Calu3 (cell line): ENCODE measurements at regions not wholly inside any gene's neighbourhood (a gene's known extent, or its start where the extent isn't known, plus 50 kb on each side); places are given as distances from the start of the nearest gene placed in this dataset.

Experiments
- BruUV-seq: library from RNA; stranded (reverse); fragments of 400-500 nt; replicated peaks from 2 replicates; lab custom pipeline; 2021; lab: Mats Ljungman, UMichigan
- CTCF ChIA-PET: fragments of 300-600 bp; sonication (Branson Sonifier 250); formaldehyde crosslinking; loops from one replicate; lab custom pipeline; 2022; ENCODE audit warnings: antibody characterized with exemption; lab: Charles Lee
- DNase-seq: peaks from one replicate; pipeline ENCODE4 v3.0.0; 2022
- H3K27ac Mint-ChIP-seq: one replicate; pipeline ENCODE4 v1.8.0; 2022; ENCODE audit warnings: mixed read lengths; ENCODE audit not compliant: unreplicated experiment
- H3K27me3 Mint-ChIP-seq: one replicate; pipeline ENCODE4 v1.8.0; 2022; ENCODE audit warnings: mixed read lengths; ENCODE audit not compliant: unreplicated experiment
- H3K36me3 Mint-ChIP-seq: one replicate; pipeline ENCODE4 v1.8.0; 2022; ENCODE audit warnings: mild to moderate bottlenecking, moderate library complexity, mixed read lengths; ENCODE audit not compliant: insufficient read depth, unreplicated experiment
- H3K4me1 Mint-ChIP-seq: one replicate; pipeline ENCODE4 v1.8.0; 2022; ENCODE audit warnings: mild to moderate bottlenecking, low read depth, mixed read lengths; ENCODE audit not compliant: unreplicated experiment
- H3K4me3 Mint-ChIP-seq: one replicate; pipeline ENCODE4 v1.8.0; 2022; ENCODE audit warnings: mild to moderate bottlenecking, low read depth, moderate library complexity, mixed read lengths; ENCODE audit not compliant: unreplicated experiment
- H3K9me3 Mint-ChIP-seq: one replicate; pipeline ENCODE4 v1.8.0; 2022; ENCODE audit warnings: low read depth, mixed read lengths; ENCODE audit not compliant: unreplicated experiment
- CTCF ChIP-seq: fragments of 200-600 bp; IDR thresholded peaks from one replicate; pipeline ENCODE4 v1.8.0; 2022; ENCODE audit warnings: antibody characterized with exemption; ENCODE audit not compliant: unreplicated experiment
- intact Hi-C: fragments of 100-400 bp; cut with micrococcal nuclease; formaldehyde crosslinking; loops from one replicate; pipeline ENCODE4 v1.10.0; 2022; ENCODE audit not compliant: unreplicated experiment

GRCh38 chr5:3542769-3543168 is 52.9 kb upstream of the IRX1 start:
- H3K4me3 Mint-ChIP-seq = no peak overlapping the region
- no peak overlapping the region for H3K27ac Mint-ChIP-seq
- CTCF ChIA-PET = no interaction called here
- no peaks in the 10 kb centered on the region for H3K27me3 Mint-ChIP-seq
- H3K4me1 Mint-ChIP-seq = no peaks in the 10 kb centered on the region
- DNase-seq = no peak
- peaks cover 6% of the 10 kb centered on the region for H3K9me3 Mint-ChIP-seq
- no peak for TF ChIP-seq CTCF
- H3K36me3 Mint-ChIP-seq = no peaks in the 10 kb centered on the region
- no TSS peak for BruUV-seq
- intact Hi-C loops = no loop called here

GRCh38 chr5:3542158-3542557 is 53.5 kb upstream of the IRX1 start:
- Mint-ChIP-seq H3K36me3 (no peaks in the 10 kb centered on the region), H3K27ac (no peak overlapping the region), H3K27me3 (no peaks in the 10 kb centered on the region), H3K4me3 (no peak overlapping the region), H3K9me3 (peaks cover 4% of the 10 kb centered on the region), H3K4me1 (no peaks in the 10 kb centered on the region)
- no peak for DNase-seq
- no peak for TF ChIP-seq CTCF
- intact Hi-C loops = no loop called here
- BruUV-seq = no TSS peak
- CTCF ChIA-PET = no interaction called here

GRCh38 chr5:3538886-3539285 is 56.7 kb upstream of the IRX1 start:
- Mint-ChIP-seq H3K27ac (no peak overlapping the region), H3K36me3 (no peaks in the 10 kb centered on the region), H3K4me3 (no peak overlapping the region), H3K27me3 (no peaks in the 10 kb centered on the region), H3K4me1 (no peaks in the 10 kb centered on the region), H3K9me3 (peaks cover 2% of the 10 kb centered on the region)
- intact Hi-C loops = no loop called here
- CTCF ChIA-PET = no interaction called here
- no peak for DNase-seq
- no TSS peak for BruUV-seq
- TF ChIP-seq CTCF = no peak

GRCh38 chr5:3537942-3538341 is 57.7 kb upstream of the IRX1 start:
- TF ChIP-seq CTCF = no peak

More at GRCh38 chr5:3537942-3538341, 57.7 kb upstream of the IRX1 start:
- Mint-ChIP-seq H3K4me3 (no peak overlapping the region), H3K27ac (no peak overlapping the region), H3K27me3 (no peaks in the 10 kb centered on the region), H3K36me3 (no peaks in the 10 kb centered on the region), H3K9me3 (peaks cover 5% of the 10 kb centered on the region), H3K4me1 (no peaks in the 10 kb centered on the region)
- no peak for DNase-seq
- CTCF ChIA-PET = no interaction called here
- intact Hi-C loops = no loop called here
- BruUV-seq = no TSS peak
